GM19468 (cell line): ENCODE measurements at regions not wholly inside any gene's neighbourhood (a gene's known extent, or its start where the extent isn't known, plus 50 kb on each side); places are given as distances from the start of the nearest gene placed in this dataset.
"Not testable (repeated sequence)": the region's sequence is repeated elsewhere in the genome, so short reads cannot be mapped to it uniquely, and the experiment has no call there.

ENCODE experiments used
- ATAC-seq: cut with Tn5 transposase; IDR thresholded peaks from one replicate; pipeline ENCODE4 v1.9.1; 2021; ENCODE audit warnings: mild to moderate bottlenecking, moderate library complexity, moderate number of reproducible peaks; ENCODE audit not compliant: unreplicated experiment; ENCODE audit errors: extremely low read depth

- no peak for ATAC-seq
Observed at GRCh38 chr1:74818241-74818640, 85.3 kb downstream of the TYW3 start.

- ATAC-seq, result no peak
Observed at GRCh38 chr1:74818661-74819456, 85.9 kb downstream of the TYW3 start.

GRCh38 chr1:74822851-74823401 is 90.0 kb downstream of the TYW3 start:
- no peak for ATAC-seq

GRCh38 chr1:74824497-74825107 is 91.7 kb downstream of the TYW3 start:
- peak; percentile 89 for ATAC-seq

GRCh38 chr1:74830766-74831165 is 97.8 kb downstream of the TYW3 start:
- no peak for ATAC-seq

GRCh38 chr1:74834261-74834660 is 101.3 kb downstream of the TYW3 start:
- ATAC-seq, result no peak

- ATAC-seq, result no peak
Observed at GRCh38 chr1:74835051-74835450, 102.1 kb downstream of the TYW3 start.

GRCh38 chr1:74842726-74843125 is 109.8 kb downstream of the TYW3 start:
- no peak for ATAC-seq

- ATAC-seq, result no peak
Observed at GRCh38 chr1:74847715-74848114, 114.8 kb downstream of the TYW3 start.

GRCh38 chr1:74853756-74854155 is 120.8 kb downstream of the TYW3 start:
- no peak for ATAC-seq

- ATAC-seq, result no peak
Observed at GRCh38 chr1:74856174-74856573, 123.2 kb downstream of the TYW3 start.

- no peak for ATAC-seq
Observed at GRCh38 chr1:74857676-74858075, 124.7 kb downstream of the TYW3 start.

GRCh38 chr1:74858136-74858535 is 125.2 kb downstream of the TYW3 start:
- ATAC-seq, result peak; percentile 52

- ATAC-seq, result no peak
Observed at GRCh38 chr1:74861867-74862266, 128.9 kb downstream of the TYW3 start.

- no peak for ATAC-seq
Observed at GRCh38 chr1:74869702-74870101, 136.8 kb downstream of the TYW3 start.

GRCh38 chr1:74877366-74877765 is 144.4 kb downstream of the TYW3 start:
- ATAC-seq, result not testable (repeated sequence)

- ATAC-seq, result no peak
Observed at GRCh38 chr1:74895411-74895810, 162.5 kb downstream of the TYW3 start.

GRCh38 chr1:74908131-74908530 is 175.2 kb downstream of the TYW3 start:
- no peak for ATAC-seq

GRCh38 chr1:74908797-74909196 is 175.8 kb downstream of the TYW3 start:
- no peak for ATAC-seq

- ATAC-seq, result no peak
Observed at GRCh38 chr1:74913978-74914377, 181.0 kb downstream of the TYW3 start.

GRCh38 chr1:74933500-74933899 is 200.5 kb downstream of the TYW3 start:
- no peak for ATAC-seq

GRCh38 chr1:74935446-74935845 is 198.7 kb upstream of the LHX8 start:
- no peak for ATAC-seq
